Skeletal muscle tissue (tissue), 3 donors: ENCODE measurements at regions not wholly inside any gene's neighbourhood (a gene's known extent, or its start where the extent isn't known, plus 50 kb on each side); places are given as distances from the start of the nearest gene placed in this dataset.

Experiments
- H3K27ac ChIP-seq: one replicate; pipeline ENCODE4 v1.7.0; 2013; ENCODE audit warnings: mild to moderate bottlenecking, low read depth, low read length, inconsistent platforms
- H3K27me3 ChIP-seq, 3 donors: one replicate each; pipeline ENCODE4 v1.7.0; 2013; ENCODE audit warnings: low read length in 3 of 3; ENCODE audit not compliant: control insufficient read depth in 3 of 3, insufficient read depth in 3 of 3
- H3K36me3 ChIP-seq, 3 donors: one replicate each; pipeline ENCODE4 v1.7.0; 2013; ENCODE audit warnings: low read length in 3 of 3; ENCODE audit not compliant: control insufficient read depth in 3 of 3, insufficient read depth in 3 of 3
- H3K4me1 ChIP-seq, 3 donors: one replicate each; pipeline ENCODE4 v1.7.0; 2013; ENCODE audit warnings: low read length in 3 of 3, mild to moderate bottlenecking in 3 of 3; ENCODE audit not compliant: control insufficient read depth in 3 of 3, insufficient read depth in 3 of 3
- H3K4me3 ChIP-seq, 3 donors: one replicate each; pipeline ENCODE4 v1.7.0; 2013; ENCODE audit warnings: low read length in 3 of 3
- H3K9ac ChIP-seq, 3 donors: one replicate each; pipeline ENCODE4 v1.7.0; 2013; ENCODE audit warnings: low read length in 3 of 3, mild to moderate bottlenecking in 3 of 3, moderate library complexity in 2 of 3, low read depth in 1 of 3
- H3K9me3 ChIP-seq, 3 donors: one replicate each; pipeline ENCODE4 v1.7.0; 2013; ENCODE audit warnings: low read length in 3 of 3; ENCODE audit not compliant: control insufficient read depth in 3 of 3
- donor health status: Osteomylitis.

DNA sequence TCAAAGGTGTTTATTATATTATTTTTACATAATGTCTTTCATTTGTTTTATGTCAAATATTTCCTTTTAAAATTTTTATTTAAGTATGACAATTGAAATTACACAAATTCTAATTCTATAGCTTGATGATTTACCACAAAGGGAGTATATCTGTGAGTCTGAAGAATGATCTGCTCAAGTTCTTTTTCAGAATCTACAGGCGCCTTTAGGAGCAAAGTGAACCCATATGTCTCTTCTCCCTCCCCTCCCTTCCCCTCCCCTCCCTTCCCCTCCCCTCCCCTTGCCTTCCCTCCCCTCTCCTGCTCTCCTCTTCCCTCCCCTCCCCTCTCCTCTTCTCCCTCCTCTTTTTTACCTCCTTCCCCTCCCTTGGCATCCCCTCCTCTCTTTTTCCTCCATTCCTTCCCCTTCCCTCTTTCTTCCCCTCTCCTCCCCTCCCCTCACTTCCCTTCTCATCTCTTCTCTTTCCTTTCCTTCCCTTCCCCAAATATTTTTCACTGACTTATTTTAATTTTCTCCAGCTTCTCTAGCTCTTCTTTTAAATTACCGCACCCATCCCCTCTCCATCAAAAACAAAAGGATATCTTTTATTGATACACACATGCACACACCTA is 495.3 kb upstream of the PIK3R1 start:
- H3K9me3 ChIP-seq = no peaks in the 10 kb centered on the region
- H3K4me1 ChIP-seq = no peaks in the 10 kb centered on the region
- no peaks in the 10 kb centered on the region for H3K27me3 ChIP-seq
- H3K4me3 ChIP-seq = no peak overlapping the region
- no peak overlapping the region for H3K27ac ChIP-seq
- no peak overlapping the region for H3K9ac ChIP-seq
- no peaks in the 10 kb centered on the region for H3K36me3 ChIP-seq

- Histone ChIP-seq H3K9me3 (peaks cover 0 to 8% (median 0%) of the 10 kb centered on the region in 3 donors), H3K36me3 (no peaks in the 10 kb centered on the region), H3K27ac (no peak overlapping the region), H3K4me3 (no peak overlapping the region), H3K9ac (no peak overlapping the region), H3K4me1 (no peaks in the 10 kb centered on the region), H3K27me3 (no peaks in the 10 kb centered on the region)
These were observed 505.4 kb upstream of the CD180 start for GRCh38 chr5:67702008-67702407.

DNA sequence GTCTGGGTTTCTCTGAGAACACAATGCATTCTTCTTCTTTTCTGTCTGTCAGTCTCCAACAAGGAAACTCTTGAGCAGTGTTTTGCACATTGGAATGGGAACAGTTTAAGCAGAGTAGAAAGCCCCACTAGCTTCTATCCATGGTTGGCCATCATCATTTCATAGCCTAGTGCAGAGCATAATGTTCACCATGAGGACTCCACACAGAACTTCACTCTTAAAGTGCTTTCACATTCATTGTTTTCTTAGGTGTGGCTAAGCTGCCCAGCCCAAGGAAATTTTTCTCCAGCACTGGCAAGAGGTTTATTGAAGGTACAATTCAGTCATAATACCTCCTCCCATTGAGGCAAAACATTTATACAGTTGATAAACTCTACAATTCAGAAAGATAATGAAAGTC is 503.0 kb upstream of the CD180 start:
- Histone ChIP-seq H3K9ac (no peak overlapping the region), H3K27ac (no peak overlapping the region), H3K36me3 (no peaks in the 10 kb centered on the region), H3K9me3 (peaks cover 0 to 8% (median 0%) of the 10 kb centered on the region in 3 donors), H3K27me3 (no peaks in the 10 kb centered on the region), H3K4me3 (no peak overlapping the region), H3K4me1 (peaks cover 3 to 9% (median 8%) of the 10 kb centered on the region in 3 donors)

DNA sequence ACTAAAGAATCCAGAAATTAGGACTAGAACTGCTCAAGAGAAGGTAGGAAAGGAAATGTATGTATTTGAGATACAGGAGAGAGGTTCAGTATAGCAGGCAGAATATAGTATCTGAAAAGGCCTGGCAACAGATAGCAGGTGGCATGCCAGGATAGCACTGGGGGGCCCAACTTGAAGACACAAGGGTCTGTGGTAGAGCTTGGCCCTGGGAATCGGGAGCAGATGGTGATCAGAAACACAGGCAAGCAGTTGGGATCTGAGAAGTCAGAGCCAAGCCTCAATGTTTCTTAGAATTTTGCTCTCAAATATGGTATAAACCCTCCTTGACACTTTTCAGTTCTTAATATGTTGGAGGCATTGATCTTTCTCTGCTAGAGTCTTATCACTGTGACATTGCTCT is 499.8 kb upstream of the CD180 start:
- no peaks in the 10 kb centered on the region for H3K27me3 ChIP-seq
- no peak overlapping the region for H3K4me3 ChIP-seq
- H3K27ac ChIP-seq = no peak overlapping the region
- no peaks in the 10 kb centered on the region for H3K36me3 ChIP-seq
- H3K9me3 ChIP-seq = no peaks in the 10 kb centered on the region
- H3K4me1 ChIP-seq = peaks cover 3 to 15% (median 8%) of the 10 kb centered on the region in 3 donors
- no peak overlapping the region for H3K9ac ChIP-seq

GRCh38 chr5:67695369-67695768 is 498.8 kb upstream of the CD180 start:
- H3K27ac ChIP-seq = no peak overlapping the region
- no peak overlapping the region for H3K4me3 ChIP-seq
- peaks cover 3 to 15% (median 8%) of the 10 kb centered on the region in 3 donors for H3K4me1 ChIP-seq
- H3K9me3 ChIP-seq = no peaks in the 10 kb centered on the region
- no peak overlapping the region for H3K9ac ChIP-seq
- no peaks in the 10 kb centered on the region for H3K27me3 ChIP-seq
- no peaks in the 10 kb centered on the region for H3K36me3 ChIP-seq

- Histone ChIP-seq H3K4me1 (peaks cover 3 to 15% (median 8%) of the 10 kb centered on the region in 3 donors), H3K27ac (no peak overlapping the region), H3K36me3 (no peaks in the 10 kb centered on the region), H3K9ac (no peak overlapping the region), H3K27me3 (no peaks in the 10 kb centered on the region), H3K9me3 (no peaks in the 10 kb centered on the region), H3K4me3 (no peak overlapping the region)
These were observed 498.2 kb upstream of the CD180 start for GRCh38 chr5:67694810-67695191.

- peak overlapping the region; percentile 57 for H3K27ac ChIP-seq
These were observed 497.6 kb upstream of the CD180 start for GRCh38 chr5:67693956-67694809.

GRCh38 chr5:67686746-67687145 is 490.1 kb upstream of the CD180 start:
- Histone ChIP-seq H3K36me3 (no peaks in the 10 kb centered on the region), H3K4me3 (no peak overlapping the region), H3K27ac (no peak overlapping the region), H3K27me3 (no peaks in the 10 kb centered on the region), H3K9ac (no peak overlapping the region), H3K9me3 (no peaks in the 10 kb centered on the region), H3K4me1 (no peaks in the 10 kb centered on the region)

More at GRCh38 chr5:67693956-67694809, 497.6 kb upstream of the CD180 start:
- Histone ChIP-seq H3K9ac (peak overlapping the region in 2 of 3 donors; percentile 9 to 50), H3K36me3 (no peaks in the 10 kb centered on the region), H3K9me3 (no peaks in the 10 kb centered on the region), H3K4me3 (peak overlapping the region in 2 of 3 donors; percentile 6 to 24), H3K4me1 (peaks cover 3 to 15% (median 8%) of the 10 kb centered on the region in 3 donors), H3K27me3 (no peaks in the 10 kb centered on the region)

DNA sequence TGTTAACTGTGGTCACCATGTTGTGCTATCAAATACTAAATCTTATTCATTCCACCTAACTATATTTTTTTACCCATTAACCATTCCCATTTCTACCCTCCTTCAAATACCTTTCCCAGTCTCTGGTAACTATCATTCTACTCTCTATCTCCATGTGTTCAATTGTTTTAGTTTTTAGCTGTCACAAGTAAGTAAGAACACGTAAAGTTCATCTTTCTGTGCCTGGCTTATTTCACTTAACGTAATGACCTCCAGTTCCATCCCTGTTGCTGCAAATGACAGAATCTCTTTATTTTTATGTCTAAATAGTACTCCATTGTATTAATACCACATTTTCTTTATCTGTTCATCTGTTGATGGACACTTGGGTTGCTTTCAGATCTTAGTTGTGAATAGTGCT is 485.1 kb upstream of the CD180 start:
- H3K4me1 ChIP-seq = peaks cover 4 to 12% (median 4%) of the 10 kb centered on the region in 3 donors
- no peak overlapping the region for H3K9ac ChIP-seq
- H3K4me3 ChIP-seq = no peak overlapping the region
- no peak overlapping the region for H3K27ac ChIP-seq
- no peaks in the 10 kb centered on the region for H3K36me3 ChIP-seq
- no peaks in the 10 kb centered on the region for H3K27me3 ChIP-seq
- no peaks in the 10 kb centered on the region for H3K9me3 ChIP-seq

- Histone ChIP-seq H3K9ac (no peak overlapping the region), H3K27me3 (no peaks in the 10 kb centered on the region), H3K9me3 (no peaks in the 10 kb centered on the region), H3K4me1 (peaks cover 4 to 12% (median 4%) of the 10 kb centered on the region in 3 donors), H3K27ac (no peak overlapping the region), H3K4me3 (no peak overlapping the region), H3K36me3 (no peaks in the 10 kb centered on the region)
These were observed 483.5 kb upstream of the CD180 start for GRCh38 chr5:67680099-67680498.
